ENCODE measurements at regions not wholly inside any gene's neighbourhood (a gene's known extent, or its start where the extent isn't known, plus 50 kb on each side); places are given as distances from the start of the nearest gene placed in this dataset.

GRCh38 chr6:9380568-9380967 lies 945.2 kb upstream of the SLC35B3 start:
- Histone ChIP-seq H3K27ac (no peak overlapping the region), H3K27me3 (no peaks in the 10 kb centered on the region), H3K9me3 (replicated peaks in 1 of 3) (no peaks in the 10 kb centered on the region), H3K36me3 (replicated peaks in 1 of 2) (no peaks in the 10 kb centered on the region), H3K4me3 (no peak overlapping the region), H3K4me1 (replicated peaks in 1 of 2) (no peaks in the 10 kb centered on the region)
- intact Hi-C loops (cut with DNase I) = no loop called here
- DNase-seq = no peak
- no peak for TF ChIP-seq POLR2A (IDR thresholded peaks at IDR 0.05)
- 52 to 65% (median 60%) methylated on average over 2 of the region's 2 CpGs for WGBS, 4 donors

- H3K36me3 ChIP-seq (replicated peaks in 1 of 2) = no peaks in the 10 kb centered on the region
- no peak for DNase-seq
- no peak overlapping the region for H3K27ac ChIP-seq
- H3K4me1 ChIP-seq (replicated peaks in 1 of 2) = no peaks in the 10 kb centered on the region
- no peak overlapping the region for H3K4me3 ChIP-seq
- no peak for TF ChIP-seq POLR2A (IDR thresholded peaks at IDR 0.05)
- TF ChIP-seq, protein P1, sequence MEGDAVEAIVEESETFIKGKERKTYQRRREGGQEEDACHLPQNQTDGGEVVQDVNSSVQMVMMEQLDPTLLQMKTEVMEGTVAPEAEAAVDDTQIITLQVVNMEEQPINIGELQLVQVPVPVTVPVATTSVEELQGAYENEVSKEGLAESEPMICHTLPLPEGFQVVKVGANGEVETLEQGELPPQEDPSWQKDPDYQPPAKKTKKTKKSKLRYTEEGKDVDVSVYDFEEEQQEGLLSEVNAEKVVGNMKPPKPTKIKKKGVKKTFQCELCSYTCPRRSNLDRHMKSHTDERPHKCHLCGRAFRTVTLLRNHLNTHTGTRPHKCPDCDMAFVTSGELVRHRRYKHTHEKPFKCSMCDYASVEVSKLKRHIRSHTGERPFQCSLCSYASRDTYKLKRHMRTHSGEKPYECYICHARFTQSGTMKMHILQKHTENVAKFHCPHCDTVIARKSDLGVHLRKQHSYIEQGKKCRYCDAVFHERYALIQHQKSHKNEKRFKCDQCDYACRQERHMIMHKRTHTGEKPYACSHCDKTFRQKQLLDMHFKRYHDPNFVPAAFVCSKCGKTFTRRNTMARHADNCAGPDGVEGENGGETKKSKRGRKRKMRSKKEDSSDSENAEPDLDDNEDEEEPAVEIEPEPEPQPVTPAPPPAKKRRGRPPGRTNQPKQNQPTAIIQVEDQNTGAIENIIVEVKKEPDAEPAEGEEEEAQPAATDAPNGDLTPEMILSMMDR (IDR thresholded peaks at IDR 0.05) = no peak
- intact Hi-C loops (cut with DNase I) = no loop called here
- no peaks in the 10 kb centered on the region for H3K9me3 ChIP-seq (replicated peaks in 1 of 3)
- H3K27me3 ChIP-seq = no peaks in the 10 kb centered on the region
Measured at GRCh38 chr6:9373308-9373707, 938.0 kb upstream of the SLC35B3 start.

- TF ChIP-seq, protein P1 (IDR thresholded peaks at IDR 0.05) = no peak
- TF ChIP-seq POLR2A (IDR thresholded peaks at IDR 0.05) = no peak
- Histone ChIP-seq H3K9me3 (replicated peaks in 1 of 3) (no peaks in the 10 kb centered on the region), H3K36me3 (replicated peaks in 1 of 2) (no peaks in the 10 kb centered on the region), H3K27ac (no peak overlapping the region), H3K4me1 (replicated peaks in 1 of 2) (no peaks in the 10 kb centered on the region), H3K4me3 (no peak overlapping the region), H3K27me3 (no peaks in the 10 kb centered on the region)
- DNase-seq = no peak
- intact Hi-C loops (cut with DNase I) = no loop called here
- WGBS, 4 donors = 41 to 73% (median 69%) methylated on average over 2 of the region's 2 CpGs
Measured at GRCh38 chr6:9370480-9370879, 935.1 kb upstream of the SLC35B3 start.

- Histone ChIP-seq H3K27ac (no peak overlapping the region), H3K9me3 (replicated peaks in 1 of 3) (no peaks in the 10 kb centered on the region), H3K36me3 (replicated peaks in 1 of 2) (no peaks in the 10 kb centered on the region), H3K4me1 (replicated peaks in 1 of 2) (no peaks in the 10 kb centered on the region), H3K4me3 (no peak overlapping the region), H3K27me3 (no peaks in the 10 kb centered on the region)
- TF ChIP-seq POLR2A (IDR thresholded peaks at IDR 0.05) = no peak
- TF ChIP-seq, protein P1 (IDR thresholded peaks at IDR 0.05) = no peak
- no peak for DNase-seq
- intact Hi-C loops (cut with DNase I) = no loop called here
Measured at GRCh38 chr6:9365378-9365777, 930.0 kb upstream of the SLC35B3 start.

DNA sequence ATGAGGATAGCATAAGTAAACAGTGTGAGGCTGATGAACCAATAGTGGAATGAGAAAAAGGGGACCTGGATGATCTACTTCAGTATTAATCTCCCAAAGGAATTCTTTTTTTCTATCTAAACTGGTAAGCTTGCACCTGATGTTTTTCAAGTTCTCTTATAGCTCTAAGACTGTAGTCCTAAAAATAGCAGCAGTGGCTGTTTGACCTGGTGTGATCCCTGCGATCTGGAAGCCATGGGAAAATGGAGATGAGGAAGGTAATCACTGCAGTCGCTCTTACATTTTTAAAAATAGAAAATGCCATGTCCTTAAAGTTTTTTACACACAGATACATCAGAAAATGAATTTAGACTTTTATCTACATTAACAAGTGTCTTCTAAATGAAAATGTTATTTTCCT lies 926.4 kb upstream of the SLC35B3 start:
- Histone ChIP-seq H3K4me1 (replicated peaks in 1 of 2) (no peaks in the 10 kb centered on the region), H3K9me3 (replicated peaks in 1 of 3) (no peaks in the 10 kb centered on the region), H3K4me3 (no peak overlapping the region), H3K27me3 (no peaks in the 10 kb centered on the region), H3K36me3 (replicated peaks in 1 of 2) (no peaks in the 10 kb centered on the region), H3K27ac (no peak overlapping the region)
- TF ChIP-seq POLR2A (IDR thresholded peaks at IDR 0.05) = no peak
- TF ChIP-seq, protein P1 (IDR thresholded peaks at IDR 0.05) = no peak
- no peak for DNase-seq
- WGBS, 4 donors = 54 to 71% (median 64%) methylated on average over 2 of the region's 2 CpGs
- intact Hi-C loops (cut with DNase I) = no loop called here
